NCI-H1694 (cell line): ENCODE measurements at regions not wholly inside any gene's neighbourhood (a gene's known extent, or its start where the extent isn't known, plus 50 kb on each side); places are given as distances from the start of the nearest gene placed in this dataset.

Source experiments
- DNase-seq: peaks from one replicate; lab custom pipeline; 2025; lab: John Stamatoyannopoulos, UW

- no peak for DNase-seq
Measured at GRCh38 chr14:97443412-97443811, 646.2 kb downstream of the VRK1 start.

- no peak for DNase-seq
Measured at GRCh38 chr14:97444248-97444647, 647.1 kb downstream of the VRK1 start.

GRCh38 chr14:97445367-97445766 lies 648.2 kb downstream of the VRK1 start:
- DNase-seq = no peak

GRCh38 chr14:97446087-97446486 lies 648.9 kb downstream of the VRK1 start:
- no peak for DNase-seq

- DNase-seq = no peak
Measured at GRCh38 chr14:97452314-97452713, 655.1 kb downstream of the VRK1 start.

- DNase-seq = no peak
Measured at GRCh38 chr14:97453991-97454390, 656.8 kb downstream of the VRK1 start.

GRCh38 chr14:97456462-97456861 lies 659.3 kb downstream of the VRK1 start:
- no peak for DNase-seq

- no peak for DNase-seq
Measured at GRCh38 chr14:97456958-97457357, 659.8 kb downstream of the VRK1 start.

- DNase-seq = no peak
Measured at GRCh38 chr14:97457575-97458085, 660.4 kb downstream of the VRK1 start.

GRCh38 chr14:97458255-97458654 lies 661.1 kb downstream of the VRK1 start:
- no peak for DNase-seq

- no peak for DNase-seq
Measured at GRCh38 chr14:97458661-97459579, 661.7 kb downstream of the VRK1 start.

- no peak for DNase-seq
Measured at GRCh38 chr14:97462081-97462480, 664.9 kb downstream of the VRK1 start.

- DNase-seq = no peak
Measured at GRCh38 chr14:97468220-97468619, 671.0 kb downstream of the VRK1 start.

- DNase-seq = no peak
Measured at GRCh38 chr14:97477353-97477752, 680.2 kb downstream of the VRK1 start.

GRCh38 chr14:97485201-97485600 lies 688.0 kb downstream of the VRK1 start:
- no peak for DNase-seq

GRCh38 chr14:97486601-97487120 lies 689.5 kb downstream of the VRK1 start:
- no peak for DNase-seq

- DNase-seq = no peak
Measured at GRCh38 chr14:97489750-97490149, 692.6 kb downstream of the VRK1 start.

GRCh38 chr14:97490521-97491070 lies 693.4 kb downstream of the VRK1 start:
- DNase-seq = no peak

GRCh38 chr14:97491697-97492096 lies 694.5 kb downstream of the VRK1 start:
- no peak for DNase-seq

GRCh38 chr14:97499790-97500481 lies 702.8 kb downstream of the VRK1 start:
- no peak for DNase-seq

GRCh38 chr14:97506626-97507025 lies 709.4 kb downstream of the VRK1 start:
- no peak for DNase-seq

- no peak for DNase-seq
Measured at GRCh38 chr14:97513891-97514290, 716.7 kb downstream of the VRK1 start.
